Osteocyte (in vitro differentiated cells): ENCODE measurements at regions not wholly inside any gene's neighbourhood (a gene's known extent, or its start where the extent isn't known, plus 50 kb on each side); places are given as distances from the start of the nearest gene placed in this dataset.
"Not testable (repeated sequence)": the region's sequence is repeated elsewhere in the genome, so short reads cannot be mapped to it uniquely, and the experiment has no call there.

Experiments
- DNase-seq: peaks from one replicate; pipeline ENCODE4 v3.0.0; 2021; ENCODE audit warnings: mixed read lengths; ENCODE audit not compliant: unreplicated experiment; ENCODE audit errors: extremely low spot score
- H3K27ac Mint-ChIP-seq: one replicate; pipeline ENCODE4 v1.8.0; 2021; ENCODE audit warnings: mild to moderate bottlenecking, mixed read lengths; ENCODE audit not compliant: unreplicated experiment
- H3K27me3 Mint-ChIP-seq: one replicate; pipeline ENCODE4 v1.8.0; 2021; ENCODE audit warnings: mixed read lengths; ENCODE audit not compliant: unreplicated experiment
- H3K36me3 Mint-ChIP-seq: one replicate; pipeline ENCODE4 v1.8.0; 2021; ENCODE audit warnings: mixed read lengths; ENCODE audit not compliant: unreplicated experiment
- H3K4me1 Mint-ChIP-seq: one replicate; pipeline ENCODE4 v1.8.0; 2021; ENCODE audit warnings: mixed read lengths; ENCODE audit not compliant: unreplicated experiment
- H3K4me3 Mint-ChIP-seq: one replicate; pipeline ENCODE4 v1.8.0; 2021; ENCODE audit warnings: mild to moderate bottlenecking, moderate library complexity, mixed read lengths; ENCODE audit not compliant: unreplicated experiment
- H3K9me3 Mint-ChIP-seq: one replicate; pipeline ENCODE4 v1.8.0; 2021; ENCODE audit warnings: mixed read lengths; ENCODE audit not compliant: unreplicated experiment
- CTCF ChIP-seq: fragments of 200-600 bp; sonication (generic); IDR thresholded peaks from 2 replicates; pipeline ENCODE4 v1.5.0; 2021; ENCODE audit warnings: antibody characterized with exemption, mild to moderate bottlenecking, moderate library complexity

GRCh38 chr2:106009096-106009495 is 185.0 kb downstream of the UXS1 start:
- no peak for DNase-seq

GRCh38 chr2:106004851-106005250 is 189.2 kb downstream of the UXS1 start:
- H3K27ac Mint-ChIP-seq = no peak overlapping the region
- peaks cover 23% of the 10 kb centered on the region for H3K27me3 Mint-ChIP-seq
- no peak overlapping the region for H3K4me3 Mint-ChIP-seq
- TF ChIP-seq CTCF = no peak
- peaks cover 45% of the 10 kb centered on the region for H3K9me3 Mint-ChIP-seq
- no peak for DNase-seq
- no peaks in the 10 kb centered on the region for H3K4me1 Mint-ChIP-seq
- H3K36me3 Mint-ChIP-seq = no peaks in the 10 kb centered on the region

More at GRCh38 chr2:106009096-106009495, 185.0 kb downstream of the UXS1 start:
- Mint-ChIP-seq H3K27me3 (peaks cover 7% of the 10 kb centered on the region), H3K27ac (no peak overlapping the region), H3K4me3 (no peak overlapping the region), H3K36me3 (no peaks in the 10 kb centered on the region), H3K4me1 (no peaks in the 10 kb centered on the region), H3K9me3 (peaks cover 26% of the 10 kb centered on the region)
- TF ChIP-seq CTCF = no peak

GRCh38 chr2:105999211-105999989 is 194.7 kb downstream of the UXS1 start:
- no peak for TF ChIP-seq CTCF
- H3K9me3 Mint-ChIP-seq = peaks cover 32% of the 10 kb centered on the region

GRCh38 chr2:105997711-105998110 is 196.4 kb downstream of the UXS1 start:
- peaks cover 33% of the 10 kb centered on the region for H3K9me3 Mint-ChIP-seq
- no peak for TF ChIP-seq CTCF
- no peaks in the 10 kb centered on the region for H3K36me3 Mint-ChIP-seq
- no peak for DNase-seq
- peaks cover 24% of the 10 kb centered on the region for H3K27me3 Mint-ChIP-seq
- H3K4me3 Mint-ChIP-seq = no peak overlapping the region
- H3K4me1 Mint-ChIP-seq = no peaks in the 10 kb centered on the region
- no peak overlapping the region for H3K27ac Mint-ChIP-seq

More at GRCh38 chr2:105999211-105999989, 194.7 kb downstream of the UXS1 start:
- no peak for DNase-seq
- no peak overlapping the region for H3K27ac Mint-ChIP-seq
- H3K4me3 Mint-ChIP-seq = no peak overlapping the region
- H3K27me3 Mint-ChIP-seq = peaks cover 28% of the 10 kb centered on the region
- no peaks in the 10 kb centered on the region for H3K36me3 Mint-ChIP-seq
- no peaks in the 10 kb centered on the region for H3K4me1 Mint-ChIP-seq

GRCh38 chr2:105990624-105991023 is 203.5 kb downstream of the UXS1 start:
- DNase-seq = no peak

GRCh38 chr2:105989803-105990202 is 204.3 kb downstream of the UXS1 start:
- H3K4me1 Mint-ChIP-seq, H3K36me3 Mint-ChIP-seq, H3K27me3 Mint-ChIP-seq, DNase-seq, H3K4me3 Mint-ChIP-seq, H3K27ac Mint-ChIP-seq: not testable (repeated sequence)
- H3K9me3 Mint-ChIP-seq = peaks cover 36% of the 10 kb centered on the region

More at GRCh38 chr2:105990624-105991023, 203.5 kb downstream of the UXS1 start:
- no peak for TF ChIP-seq CTCF
- peaks cover 4% of the 10 kb centered on the region for H3K27me3 Mint-ChIP-seq
- no peak overlapping the region for H3K4me3 Mint-ChIP-seq
- H3K27ac Mint-ChIP-seq = no peak overlapping the region
- peaks cover 39% of the 10 kb centered on the region for H3K9me3 Mint-ChIP-seq
- H3K4me1 Mint-ChIP-seq = no peaks in the 10 kb centered on the region
- no peaks in the 10 kb centered on the region for H3K36me3 Mint-ChIP-seq
